GM04503 (cell line): ENCODE measurements at regions not wholly inside any gene's neighbourhood (a gene's known extent, or its start where the extent isn't known, plus 50 kb on each side); places are given as distances from the start of the nearest gene placed in this dataset.
"Not testable (repeated sequence)": the region's sequence is repeated elsewhere in the genome, so short reads cannot be mapped to it uniquely, and the experiment has no call there.

Experiments
- DNase-seq: peaks from one replicate; pipeline ENCODE4 v3.0.0-alpha.2; 2012; ENCODE audit warnings: low read depth

DNA sequence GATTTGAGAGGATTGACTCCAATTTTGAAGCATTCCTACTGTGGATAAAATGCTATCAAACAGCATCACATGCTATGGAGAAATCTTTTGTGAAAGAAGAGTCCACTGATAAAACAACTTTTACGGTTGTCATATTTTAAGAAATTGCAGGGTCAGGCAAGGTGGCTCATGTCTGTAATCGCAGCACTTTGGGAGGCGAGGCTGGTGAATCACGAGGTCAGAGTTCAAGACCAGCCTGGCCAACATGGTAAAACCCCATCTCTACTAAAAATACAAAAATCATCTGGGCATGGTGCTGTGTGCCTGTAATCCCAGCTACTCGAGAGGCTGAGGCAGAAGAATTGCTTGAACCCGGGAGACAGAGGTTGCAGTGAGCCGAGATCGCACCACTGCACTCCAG is 338.8 kb upstream of the SOX9 start:
- DNase-seq, result not testable (repeated sequence)

DNA sequence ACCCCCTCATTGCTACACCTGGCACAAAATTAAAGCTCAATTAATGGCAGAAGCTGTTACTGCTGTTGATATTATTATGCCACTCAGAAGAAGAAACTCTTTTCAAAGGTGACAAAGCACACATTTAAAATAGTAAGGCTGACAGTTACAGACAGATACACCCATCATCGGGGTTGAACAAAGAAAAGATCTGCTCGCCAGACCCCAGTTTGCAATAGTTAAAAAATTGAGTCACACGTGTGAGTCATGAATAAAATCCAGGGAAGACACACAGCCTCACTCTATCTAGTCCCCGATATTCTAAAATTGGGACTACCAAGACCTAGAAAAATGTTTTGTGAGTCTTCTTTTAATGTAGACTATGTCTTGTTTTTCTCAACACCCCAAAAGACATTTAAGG is 330.0 kb upstream of the SOX9 start:
- DNase-seq, result no peak

DNA sequence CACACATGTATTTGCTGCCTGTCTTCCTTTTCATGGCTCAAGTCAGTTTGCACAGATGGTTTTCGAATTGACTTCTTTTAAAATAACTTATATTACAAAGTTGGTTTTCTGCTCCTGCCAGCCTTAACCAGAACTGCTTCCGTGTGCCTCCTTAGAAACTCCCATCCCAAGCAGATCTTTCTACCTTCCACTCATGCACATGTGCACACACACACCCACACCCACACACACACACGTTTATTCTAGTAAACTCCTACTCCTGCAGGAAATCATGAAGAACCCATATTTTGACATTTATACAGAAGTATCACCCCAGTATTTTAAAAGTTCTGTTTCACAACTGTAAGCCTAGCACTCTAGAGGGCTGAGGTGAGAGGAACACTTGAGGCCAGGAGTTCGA is 329.5 kb upstream of the SOX9 start:
- DNase-seq, result no peak

DNA sequence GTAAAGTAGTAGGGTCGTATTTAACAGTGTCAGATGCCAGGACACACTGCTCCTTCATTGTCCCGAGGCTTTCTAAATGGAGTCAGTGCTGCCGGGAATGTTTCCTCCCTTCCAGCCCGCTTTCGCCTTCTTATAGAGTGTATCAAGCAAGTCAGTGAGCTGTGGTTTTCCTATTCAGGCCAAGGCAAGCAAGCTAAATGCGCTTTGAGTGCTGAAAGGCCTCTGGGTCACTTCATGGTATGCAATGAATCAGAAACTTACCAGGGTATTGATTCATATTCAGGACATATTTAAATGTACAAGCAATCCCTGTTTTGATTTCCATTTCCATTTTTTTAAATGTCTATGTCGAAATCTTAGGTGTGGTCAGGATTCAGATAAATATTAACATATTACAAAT is 327.9 kb upstream of the SOX9 start:
- peak; percentile 21 for DNase-seq

DNA sequence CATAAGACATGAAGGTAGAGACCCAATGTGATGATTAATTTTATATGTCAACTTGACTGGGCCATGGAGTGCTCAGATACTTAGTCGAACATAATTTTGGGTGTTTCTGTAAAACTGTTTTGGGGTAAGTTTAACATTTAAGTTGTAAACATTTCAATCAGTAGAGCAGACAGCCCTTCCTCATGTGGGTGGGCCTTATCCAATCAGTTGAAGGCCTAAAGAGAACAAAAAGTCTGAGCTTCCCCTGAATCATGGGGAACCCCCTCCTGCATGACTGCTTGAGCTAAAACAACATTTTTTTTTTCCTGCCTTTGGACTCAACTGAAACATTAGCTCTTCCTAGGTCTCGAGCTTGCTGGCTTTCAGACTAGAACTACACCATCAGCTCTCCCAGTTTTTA is 327.3 kb upstream of the SOX9 start:
- no peak for DNase-seq

DNA sequence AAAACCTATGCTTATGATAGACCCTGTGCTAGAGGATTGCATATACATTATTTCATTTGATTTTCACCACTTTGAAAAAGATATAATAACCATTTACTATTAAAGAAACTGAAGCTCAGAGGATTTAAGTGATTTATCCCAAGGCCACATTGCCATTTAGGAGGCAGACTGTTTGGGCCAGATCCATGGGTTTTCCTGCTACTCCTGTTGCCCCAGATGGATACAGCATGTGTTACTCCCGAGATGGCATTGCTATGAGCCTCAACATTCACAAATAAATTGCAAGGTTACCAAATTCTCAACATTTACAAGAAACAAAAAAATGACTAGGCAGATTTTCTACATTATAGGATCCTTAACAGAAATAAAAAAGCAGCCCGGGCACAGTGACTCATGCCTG is 322.1 kb upstream of the SOX9 start:
- DNase-seq, result no peak

GRCh38 chr17:71799657-71800056 is 321.2 kb upstream of the SOX9 start:
- no peak for DNase-seq

DNA sequence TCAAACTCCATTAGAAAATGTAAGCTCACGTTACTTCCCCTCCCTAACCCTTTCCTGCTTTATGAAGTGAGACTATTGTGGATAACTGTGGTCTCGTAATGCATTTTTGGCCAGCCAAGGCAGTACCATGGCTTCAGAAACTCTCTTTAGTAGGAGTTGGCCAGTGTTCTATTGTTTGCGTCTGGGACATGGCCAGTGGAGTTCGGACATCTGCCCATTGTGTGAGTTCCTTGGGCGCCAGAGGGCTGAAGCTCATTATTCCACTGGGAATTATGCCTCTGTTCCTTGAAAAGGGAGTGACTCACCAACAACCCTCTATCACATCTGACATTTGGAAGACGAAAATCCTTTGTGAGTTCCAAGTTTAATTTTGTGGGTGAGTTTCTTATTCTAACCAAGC is 319.5 kb upstream of the SOX9 start:
- DNase-seq, result peak; percentile 88

DNA sequence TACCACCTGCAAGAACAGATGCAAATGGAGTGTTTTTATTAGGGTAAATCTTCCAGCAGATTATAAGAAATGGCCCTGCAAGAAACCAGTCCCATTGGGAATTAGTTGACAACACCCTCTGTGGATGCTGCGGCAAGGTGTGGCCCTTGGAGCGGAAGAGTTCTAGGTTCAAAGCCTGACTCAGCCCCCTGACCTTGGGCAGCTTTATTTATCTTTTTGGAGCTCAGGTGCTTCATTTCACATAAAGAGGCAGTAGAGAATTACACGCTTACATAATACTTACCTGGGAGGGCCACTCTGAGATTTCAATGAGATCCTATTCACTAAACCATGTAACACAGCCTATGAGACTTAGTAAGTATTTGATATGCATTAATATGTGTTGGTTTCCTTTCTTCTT is 318.2 kb upstream of the SOX9 start:
- no peak for DNase-seq

- no peak for DNase-seq
These were observed 317.1 kb upstream of the SOX9 start for GRCh38 chr17:71803656-71804284.

GRCh38 chr17:71809537-71809936 is 311.3 kb upstream of the SOX9 start:
- no peak for DNase-seq

- not testable (repeated sequence) for DNase-seq
These were observed 307.0 kb upstream of the SOX9 start for GRCh38 chr17:71813861-71814260.

DNA sequence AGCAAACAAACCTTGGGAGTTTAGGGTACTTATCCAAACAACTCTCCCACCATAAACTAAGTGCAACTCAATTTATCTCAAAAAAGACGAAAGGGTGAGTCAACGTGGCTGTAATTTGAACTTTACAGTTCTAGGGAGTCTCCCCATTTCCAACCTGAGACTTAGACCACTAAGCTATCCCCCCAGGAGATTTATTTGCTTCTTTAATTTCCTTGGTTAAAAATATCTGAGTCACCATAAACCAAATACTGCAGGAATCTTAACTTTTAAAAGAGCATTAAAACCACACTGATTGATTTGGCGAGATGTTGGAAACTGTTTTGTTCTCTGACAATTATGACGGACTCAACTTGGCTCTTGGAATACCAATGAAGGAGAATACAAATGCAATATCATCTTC is 299.3 kb upstream of the SOX9 start:
- no peak for DNase-seq

DNA sequence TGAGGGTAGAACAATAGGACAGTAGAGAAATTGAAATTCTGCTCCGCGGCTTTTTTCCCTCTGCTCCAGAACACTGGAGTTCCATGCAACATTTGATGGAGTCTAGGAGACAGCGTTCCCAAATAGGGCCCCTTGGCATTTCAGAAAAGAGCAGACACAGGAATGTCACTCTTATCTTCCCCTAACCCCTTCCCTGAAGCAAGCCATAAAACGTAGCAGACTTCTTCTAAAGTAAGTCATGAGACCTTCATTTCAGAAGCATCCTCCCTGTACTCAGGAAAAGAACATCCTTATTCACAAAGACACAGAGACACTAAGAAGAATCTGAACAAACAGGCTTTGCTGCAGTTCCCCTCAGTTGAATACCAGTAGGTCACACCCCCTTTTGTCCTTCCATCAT is 296.1 kb upstream of the SOX9 start:
- no peak for DNase-seq

DNA sequence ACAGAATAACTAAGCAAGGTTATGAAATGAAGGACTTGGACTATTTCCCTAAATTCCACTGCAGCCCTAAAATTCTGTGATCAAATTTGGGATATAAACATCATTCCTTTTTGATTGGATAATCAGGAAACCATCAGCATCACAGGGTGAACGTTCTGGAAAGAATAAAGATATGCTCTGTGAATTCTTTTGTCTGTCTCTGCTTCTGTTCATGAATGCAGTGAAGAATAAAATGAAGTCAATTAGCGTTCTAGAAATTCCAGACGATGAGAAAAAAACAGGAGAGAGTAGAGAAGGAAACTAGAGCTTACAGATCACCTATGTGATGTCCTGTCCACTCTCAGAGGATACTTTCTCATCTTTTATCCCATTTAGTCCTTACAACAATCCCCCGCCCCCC is 295.1 kb upstream of the SOX9 start:
- no peak for DNase-seq

GRCh38 chr17:71828182-71828596 is 292.6 kb upstream of the SOX9 start:
- DNase-seq, result peak; percentile 44

GRCh38 chr17:71830866-71831265 is 290.0 kb upstream of the SOX9 start:
- DNase-seq, result no peak

GRCh38 chr17:71842986-71843385 is 277.8 kb upstream of the SOX9 start:
- no peak for DNase-seq

DNA sequence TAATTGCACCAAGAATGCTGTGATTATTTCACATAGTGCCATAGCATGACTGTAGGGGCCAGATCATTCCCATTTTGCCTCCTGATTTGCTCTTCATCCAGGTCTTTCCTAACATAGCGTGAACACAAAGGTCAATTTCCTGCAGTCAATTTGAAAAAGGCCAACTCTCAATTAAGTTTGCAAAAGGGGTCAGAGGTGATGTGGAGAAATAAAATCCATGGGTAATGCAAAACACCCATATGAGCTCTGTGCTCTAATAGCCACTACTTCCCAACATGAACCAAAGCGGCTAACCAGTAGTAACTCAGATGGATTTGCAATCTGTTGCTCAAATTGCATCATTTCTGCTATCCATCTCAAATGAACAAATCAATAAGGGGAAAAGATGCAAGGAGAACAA is 275.5 kb upstream of the SOX9 start:
- DNase-seq, result no peak

GRCh38 chr17:71846561-71847110 is 274.2 kb upstream of the SOX9 start:
- no peak for DNase-seq

DNA sequence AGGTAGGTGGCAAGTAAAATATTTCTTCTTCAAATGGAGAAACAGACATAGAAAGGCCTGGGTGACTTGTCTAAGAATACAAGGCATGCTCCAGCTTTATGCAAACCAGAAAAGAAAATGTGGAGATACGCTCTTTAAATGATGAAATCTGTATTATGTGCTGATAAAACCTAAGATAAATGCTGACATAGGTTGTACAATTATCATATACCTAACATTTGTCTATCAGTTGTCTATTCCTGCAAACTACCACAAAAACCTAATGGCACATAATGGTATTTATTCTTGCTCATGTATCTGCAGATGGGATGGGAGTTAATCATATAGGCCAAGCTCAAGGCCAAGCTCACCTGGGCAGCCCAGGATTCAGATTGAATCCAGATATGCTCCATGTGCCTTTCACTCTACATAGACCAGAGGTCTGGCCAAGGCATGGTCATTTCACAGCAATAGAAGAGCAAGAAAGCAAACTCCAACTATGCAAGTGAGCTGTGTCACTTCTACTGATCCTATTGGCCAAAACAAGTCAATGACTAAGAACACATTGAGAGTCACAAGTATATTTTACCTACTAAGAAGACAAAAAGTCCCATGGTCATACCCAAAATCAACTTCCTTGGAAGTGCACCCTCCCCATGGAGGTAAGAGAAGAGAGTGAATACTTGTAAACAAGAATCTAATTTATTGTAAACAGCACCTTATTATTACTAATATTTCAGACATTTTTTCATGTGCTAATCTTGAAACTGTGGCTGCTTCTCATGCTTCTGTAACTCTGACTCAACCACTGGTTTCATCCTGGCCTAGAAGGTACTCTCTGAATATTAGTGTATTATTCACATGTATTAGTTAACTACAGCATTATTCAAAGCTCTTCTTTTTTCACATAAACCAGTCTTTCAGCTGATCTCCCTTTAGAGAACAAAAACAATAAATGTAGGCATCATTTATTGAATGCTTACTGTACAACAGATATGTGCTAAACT is 270.7 kb upstream of the SOX9 start:
- DNase-seq, result no peak

DNA sequence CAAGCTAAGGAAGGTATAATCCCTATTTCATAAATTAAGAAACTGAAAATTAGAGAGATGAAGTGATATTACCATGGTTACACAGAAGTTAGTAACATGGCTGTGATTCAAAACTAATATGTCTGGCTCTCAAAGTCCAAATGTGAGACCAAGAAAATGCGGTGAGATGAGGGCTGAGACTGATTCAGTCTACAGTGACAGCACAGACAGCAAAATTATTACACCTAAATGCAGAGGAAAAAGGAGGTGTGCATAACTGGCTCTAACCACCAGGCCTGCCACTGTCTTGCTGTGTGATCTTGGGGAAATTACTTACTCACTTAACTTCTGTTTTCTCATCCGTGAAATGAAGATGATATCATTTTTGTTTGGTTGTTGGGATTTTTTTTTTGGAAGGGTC is 270.0 kb upstream of the SOX9 start:
- DNase-seq, result no peak

DNA sequence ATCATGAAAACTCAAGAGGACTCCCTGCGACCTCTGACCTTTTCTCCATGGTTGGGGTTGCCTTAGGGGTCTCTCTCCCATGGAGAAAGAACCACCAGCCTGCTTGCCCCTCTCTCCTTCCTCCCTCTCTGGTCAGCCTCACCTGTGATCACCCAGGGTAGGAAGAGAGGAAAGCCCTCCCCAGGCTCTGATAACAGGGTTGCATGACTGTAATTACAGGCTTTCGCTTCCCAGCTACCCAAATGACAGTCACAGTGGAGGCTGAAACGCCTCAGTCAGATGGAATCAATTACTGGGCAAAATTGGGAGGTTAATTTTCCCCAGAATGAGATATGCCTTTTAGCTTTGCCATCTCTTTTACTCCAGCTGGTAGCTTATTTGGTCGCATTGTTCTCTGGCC is 265.8 kb upstream of the SOX9 start:
- DNase-seq, result no peak
